HPDE6-E6E7 (cell line): ENCODE measurements at regions not wholly inside any gene's neighbourhood (a gene's known extent, or its start where the extent isn't known, plus 50 kb on each side); places are given as distances from the start of the nearest gene placed in this dataset.

Experiments used
- DNase-seq: peaks from one replicate; pipeline ENCODE4 v3.0.0; 2011; ENCODE audit warnings: missing footprints; ENCODE audit errors: extremely low spot score

DNA sequence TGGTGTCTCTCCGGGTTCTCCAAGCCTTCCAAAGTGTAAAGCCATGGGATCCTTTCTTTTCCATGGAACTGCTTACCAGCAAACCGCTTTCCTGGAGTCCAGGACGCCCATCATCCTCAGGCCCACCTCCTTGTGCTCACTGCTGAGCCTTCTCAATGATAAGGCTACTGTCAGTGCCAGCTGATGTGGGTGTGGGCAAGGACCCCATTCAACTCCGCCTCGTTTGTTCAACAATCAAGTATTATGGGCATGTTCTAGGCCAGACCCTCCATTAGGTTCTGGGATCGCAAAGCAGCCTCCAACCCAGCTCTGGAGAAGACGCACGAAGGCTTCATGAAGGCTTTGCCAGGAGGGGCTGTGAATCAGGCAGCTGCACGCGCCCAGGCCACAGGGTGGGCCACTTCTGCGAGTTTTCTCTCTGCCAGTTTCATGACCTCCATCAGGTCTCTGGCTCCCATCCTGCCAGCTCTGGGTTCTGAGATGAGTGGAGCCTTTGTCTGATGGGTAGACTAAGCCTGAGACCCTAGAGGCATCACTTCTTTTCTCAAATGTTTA lies 177.1 kb downstream of the MRPL14 start:
- no peak for DNase-seq

DNA sequence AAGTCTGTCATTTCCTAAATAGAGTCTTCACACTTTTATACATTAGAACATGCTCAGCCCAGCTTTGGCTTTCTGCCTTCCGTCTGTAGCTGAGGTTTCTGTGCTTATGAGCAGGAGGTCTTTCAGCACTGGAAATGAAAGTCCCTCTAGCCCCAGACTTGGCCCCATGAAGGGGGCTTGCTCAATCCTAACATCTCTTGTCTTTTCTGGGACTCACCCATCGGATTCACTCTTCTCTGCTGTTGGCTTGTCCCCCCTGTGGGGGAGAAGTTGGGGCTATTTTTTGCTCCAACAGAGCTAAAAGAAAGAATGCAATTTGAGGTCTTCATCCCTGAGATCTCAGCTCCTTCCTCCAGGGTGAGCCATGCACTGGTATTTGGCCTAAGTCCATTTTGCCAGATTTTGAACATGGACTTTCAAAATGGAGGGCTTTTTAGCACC lies 177.7 kb downstream of the MRPL14 start:
- no peak for DNase-seq

- no peak for DNase-seq
Observed at GRCh38 chr6:43948527-43949485, 178.4 kb downstream of the MRPL14 start.

DNA sequence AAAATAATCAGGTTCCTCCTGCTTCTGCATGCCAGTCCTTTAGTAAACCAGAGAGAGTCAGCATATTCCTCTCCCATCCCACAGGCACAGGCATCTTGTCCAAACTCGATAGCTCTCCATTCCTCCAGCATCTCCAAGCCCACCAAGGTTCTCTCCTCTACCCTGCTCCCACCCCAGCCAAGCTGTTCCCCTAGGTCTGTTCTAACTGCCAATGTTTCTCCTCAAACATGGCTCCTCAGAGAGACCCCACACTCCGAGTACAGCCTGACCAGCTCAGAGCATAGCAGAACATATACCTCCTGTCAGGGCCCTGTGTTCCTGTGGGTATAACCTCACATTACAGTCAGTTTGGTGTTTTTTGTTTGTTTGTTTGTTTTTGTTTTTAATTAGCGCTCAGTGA lies 177.8 kb downstream of the VEGFA start:
- no peak for DNase-seq

DNA sequence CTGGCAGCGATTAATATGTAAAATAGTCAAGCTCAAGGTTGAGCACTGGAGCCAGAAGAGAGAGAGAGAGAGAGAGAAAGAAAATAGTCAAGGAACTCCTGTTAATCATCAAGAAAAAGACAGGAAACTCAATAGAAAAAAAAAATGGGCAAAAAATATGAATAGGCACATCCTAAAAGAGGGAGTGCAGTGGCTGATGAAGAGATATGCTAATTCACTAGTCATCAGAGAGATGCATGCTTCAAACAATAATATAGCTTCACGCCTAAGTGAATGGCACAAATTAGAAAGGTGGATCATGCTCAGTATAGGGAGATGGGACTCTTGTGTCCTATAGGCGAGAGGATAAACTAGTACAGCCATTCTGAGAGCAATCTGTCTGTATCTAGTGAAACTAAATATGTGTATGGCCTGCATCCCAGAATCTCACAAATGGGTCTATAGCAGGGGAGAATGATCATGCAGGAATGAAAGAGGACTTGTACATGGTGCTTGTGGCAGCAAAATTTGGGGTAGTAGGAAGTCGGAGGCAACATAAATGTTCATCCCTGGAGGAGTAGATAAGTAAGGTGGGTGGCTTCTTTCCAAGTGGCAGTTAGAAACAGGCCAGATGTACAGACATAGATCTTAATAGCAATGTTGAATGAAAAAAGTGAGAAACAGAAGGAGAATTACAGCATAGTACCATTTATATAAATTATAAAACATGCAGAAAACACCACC lies 176.8 kb downstream of the VEGFA start:
- DNase-seq: no peak

DNA sequence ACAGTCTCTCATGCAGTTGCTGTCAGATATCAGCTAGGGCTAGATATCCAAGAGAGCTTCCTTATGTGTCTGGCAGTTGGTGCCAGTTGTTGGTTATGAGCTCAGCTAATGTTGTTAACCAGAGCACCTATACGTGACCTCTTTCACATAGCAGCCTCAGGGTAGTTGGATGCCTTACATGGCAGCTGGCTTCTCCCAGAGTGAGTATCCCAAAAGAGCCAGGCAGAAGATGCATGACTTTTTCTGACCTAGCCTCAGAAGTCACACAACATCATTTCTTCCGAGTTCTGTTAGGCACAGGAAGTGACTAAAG lies 175.7 kb downstream of the VEGFA start:
- no peak for DNase-seq

- DNase-seq: no peak
Observed at GRCh38 chr6:43944908-43945767, 175.1 kb downstream of the VEGFA start.

- no peak for DNase-seq
Observed at GRCh38 chr6:43943781-43944250, 173.8 kb downstream of the VEGFA start.

DNA sequence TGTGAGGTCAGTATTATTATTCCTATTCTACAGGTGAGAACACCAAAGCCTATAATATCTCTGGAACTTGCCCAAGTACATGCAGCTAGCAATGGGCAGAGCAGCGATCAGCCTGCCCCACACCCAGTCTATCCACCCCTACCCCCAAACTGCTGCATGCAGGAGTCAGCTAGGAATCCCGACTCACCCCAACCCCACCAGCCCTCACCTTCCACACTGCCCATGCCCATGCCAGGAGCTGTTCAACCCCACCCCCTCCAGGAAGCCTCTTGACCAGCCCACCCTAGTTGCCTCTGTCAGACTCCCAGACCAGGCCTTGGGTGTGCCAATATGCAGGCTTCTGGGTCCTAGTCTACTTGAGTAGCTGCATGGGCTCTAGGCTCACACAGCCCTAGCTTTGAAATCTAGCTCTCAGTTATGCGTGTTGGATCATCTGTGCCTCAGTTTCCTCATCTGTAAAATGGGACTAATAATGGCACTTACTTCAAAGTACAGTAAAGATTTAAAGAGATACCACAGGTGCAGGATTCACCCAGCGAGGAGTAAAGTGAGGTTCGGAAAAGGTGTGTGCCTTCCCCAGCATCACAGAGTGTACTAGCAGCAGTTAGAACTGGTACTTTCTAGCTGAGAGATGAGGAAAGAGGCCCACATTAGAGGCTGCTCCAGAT lies 173.2 kb downstream of the VEGFA start:
- no peak for DNase-seq

GRCh38 chr6:43942616-43943015 lies 172.6 kb downstream of the VEGFA start:
- DNase-seq: no peak

DNA sequence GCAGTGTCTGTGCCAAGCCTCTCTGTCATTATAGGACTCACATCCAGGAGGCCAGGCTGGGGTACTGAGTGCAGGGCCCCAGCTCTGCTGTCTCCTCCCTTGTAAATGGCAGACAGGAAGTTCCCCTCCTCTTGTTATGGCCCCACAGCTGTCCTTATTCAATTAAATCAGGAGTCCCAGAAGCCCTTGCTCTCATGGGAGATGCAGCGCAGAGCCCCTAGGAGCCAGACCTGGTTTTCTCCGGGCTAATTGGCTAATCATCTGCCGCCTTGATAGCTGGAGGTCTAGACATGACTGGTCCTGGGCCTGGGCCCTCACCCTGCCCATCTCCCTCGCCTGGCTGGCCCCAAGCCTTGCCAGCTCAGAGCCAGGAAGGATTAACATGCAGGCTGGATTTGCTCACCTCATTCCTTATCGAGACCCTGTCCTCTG lies 172.0 kb downstream of the VEGFA start:
- no peak for DNase-seq

DNA sequence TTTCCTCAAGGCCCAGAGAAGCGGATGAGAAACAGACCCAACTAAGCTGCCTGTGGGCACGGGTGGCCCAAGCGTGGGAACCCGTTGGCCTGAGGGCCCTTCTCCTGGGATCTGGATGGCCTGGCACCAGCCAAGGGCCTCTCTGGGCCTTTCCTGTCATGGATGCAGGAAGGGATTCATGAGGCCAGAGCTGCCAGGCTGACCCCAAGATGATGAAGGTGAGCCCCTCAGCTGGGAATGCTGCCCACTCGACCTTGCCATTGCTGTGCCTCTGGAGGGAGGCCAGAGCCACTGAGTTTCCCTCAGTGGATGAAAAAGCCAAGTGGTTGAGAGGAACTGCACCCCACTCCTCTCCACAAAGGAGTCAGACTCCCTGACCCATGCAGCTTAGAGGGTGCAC lies 171.2 kb downstream of the VEGFA start:
- no peak for DNase-seq

DNA sequence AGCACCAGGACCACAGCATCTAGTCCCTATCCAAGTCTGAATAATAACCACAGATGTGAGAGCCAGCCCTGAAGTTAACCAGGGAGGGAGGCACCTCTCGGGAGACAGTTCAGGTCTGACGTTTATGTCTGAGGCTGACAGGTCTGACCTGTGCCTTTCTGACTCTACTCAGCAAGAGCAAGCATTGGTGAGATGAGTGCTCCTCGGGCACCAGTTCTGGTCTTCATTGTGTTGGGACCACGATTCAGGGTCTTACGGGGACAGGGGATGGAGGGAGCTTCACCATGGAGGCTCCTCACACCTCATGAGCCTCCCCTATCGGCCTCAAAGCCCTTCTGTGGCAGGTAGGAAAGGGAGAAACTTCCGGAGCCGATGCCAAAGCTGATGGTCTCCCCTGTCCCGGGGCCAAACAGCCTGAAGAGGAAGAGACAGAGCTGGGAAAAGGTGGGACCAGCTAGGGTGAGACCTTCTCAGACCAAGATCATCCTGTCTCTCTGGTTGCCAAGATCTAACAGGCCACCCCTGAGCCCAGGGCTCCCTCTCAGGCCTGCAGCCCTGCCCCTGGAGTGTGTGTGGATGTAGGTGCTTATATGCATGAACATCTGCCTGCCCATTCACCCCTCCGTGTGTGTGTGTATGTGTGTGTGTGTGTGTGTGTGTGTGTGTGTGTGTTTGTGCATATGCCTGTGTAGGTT lies 170.5 kb downstream of the VEGFA start:
- DNase-seq: no peak

GRCh38 chr6:43940071-43940392 lies 170.0 kb downstream of the VEGFA start:
- DNase-seq: no peak

DNA sequence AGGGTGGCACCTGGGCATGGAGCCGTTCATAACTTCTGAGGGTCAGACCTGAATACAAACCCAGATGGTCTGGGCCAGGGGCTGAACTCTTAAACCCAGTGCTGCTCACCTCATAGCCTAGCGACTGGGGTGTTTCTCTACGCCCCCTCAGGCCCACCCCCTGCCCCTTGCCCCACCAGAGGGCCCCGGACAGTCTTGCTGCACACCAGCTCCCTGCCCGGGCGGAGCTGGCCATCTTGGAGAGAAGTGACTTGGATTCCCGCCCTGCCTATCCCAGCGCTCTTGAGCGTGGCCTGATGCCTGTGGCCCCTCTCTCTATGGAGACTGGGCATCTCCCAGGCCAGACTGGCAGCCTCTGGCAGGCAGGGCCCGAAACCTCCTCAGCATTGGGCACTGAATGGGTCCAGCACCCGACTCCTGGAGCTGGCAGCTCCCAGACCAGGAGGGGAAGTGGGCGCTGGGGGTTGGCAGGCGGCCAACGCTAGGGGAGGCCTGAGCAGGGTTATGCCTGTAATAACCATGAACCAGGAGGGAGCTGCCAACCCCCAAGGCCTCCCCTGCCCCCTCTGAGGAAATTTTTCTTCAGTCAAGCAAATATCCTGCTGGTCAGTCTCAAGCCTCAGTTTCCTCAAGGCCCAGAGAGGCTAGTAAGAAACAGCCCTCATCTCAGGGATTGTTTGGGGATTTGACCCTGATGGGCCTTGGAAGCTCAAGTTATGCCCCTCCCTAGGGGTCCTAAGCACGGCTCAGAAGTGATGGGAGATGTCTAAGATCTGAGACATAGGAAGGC lies 169.5 kb downstream of the VEGFA start:
- DNase-seq: no peak

GRCh38 chr6:43938178-43939105 lies 168.4 kb downstream of the VEGFA start:
- no peak for DNase-seq

DNA sequence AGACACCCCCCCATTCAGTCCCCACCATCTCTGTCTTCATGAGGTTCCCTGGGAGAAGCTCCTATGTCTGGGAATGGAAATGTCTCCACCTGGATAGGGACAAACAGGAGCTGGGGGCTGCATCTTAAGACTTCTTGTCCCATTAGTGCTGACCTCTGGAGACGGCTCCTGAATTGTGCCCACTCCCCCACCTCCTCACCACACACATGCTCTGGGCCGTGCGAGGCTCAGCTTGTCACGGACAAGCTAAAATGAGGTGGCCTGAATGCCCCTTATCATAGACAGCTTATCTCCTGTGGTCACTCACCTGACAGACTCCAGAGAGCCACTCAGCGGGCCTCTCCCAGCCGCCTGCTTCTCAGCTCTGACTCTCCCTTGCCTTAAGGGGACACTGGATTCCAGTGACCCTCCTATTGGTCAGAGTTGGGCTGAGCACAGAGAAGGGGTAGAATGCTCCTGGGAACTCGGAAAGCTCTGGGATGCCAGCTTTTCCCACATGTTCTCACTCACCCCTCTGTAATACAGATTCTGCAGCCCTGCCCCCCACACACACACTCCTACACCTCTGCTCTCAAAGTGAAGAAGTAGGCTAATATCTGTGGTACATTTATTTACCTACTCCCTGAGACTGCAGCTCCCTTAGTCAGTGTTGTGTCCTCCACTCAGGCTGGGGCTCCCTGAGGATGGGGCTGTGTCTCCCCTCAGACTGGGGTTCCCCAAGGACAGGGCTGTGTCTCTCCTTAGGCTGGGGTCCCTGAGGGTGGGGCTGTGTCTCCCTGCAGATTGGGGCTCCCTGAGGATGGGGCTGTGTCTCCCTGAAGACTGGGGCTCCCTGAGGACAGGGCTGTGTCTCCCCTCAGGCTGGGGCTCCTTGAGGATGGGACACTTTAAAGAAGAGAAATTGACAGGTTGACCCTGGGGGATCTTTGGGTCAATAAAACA lies 167.5 kb downstream of the VEGFA start:
- DNase-seq: no peak

- no peak for DNase-seq
Observed at GRCh38 chr6:43936476-43936875, 166.5 kb downstream of the VEGFA start.
